Parathyroid adenoma (tissue), 2 donors: ENCODE measurements at regions not wholly inside any gene's neighbourhood (a gene's known extent, or its start where the extent isn't known, plus 50 kb on each side); places are given as distances from the start of the nearest gene placed in this dataset.
"Not testable (repeated sequence)": the region's sequence is repeated elsewhere in the genome, so short reads cannot be mapped to it uniquely, and the experiment has no call there.

Experiments used
- H2AFZ ChIP-seq: fragments of 300-600 bp; sonication (generic); one replicate; pipeline ENCODE4 v1.7.0; 2017; ENCODE audit warnings: antibody characterized with exemption, mild to moderate bottlenecking
- H3K27ac ChIP-seq: fragments of 300-600 bp; sonication (generic); one replicate; pipeline ENCODE4 v1.7.0; 2017
- H3K27me3 ChIP-seq: fragments of 300-600 bp; sonication (generic); one replicate; pipeline ENCODE4 v1.7.0; 2017; ENCODE audit warnings: low read length; ENCODE audit not compliant: control insufficient read depth, insufficient read depth
- H3K36me3 ChIP-seq: fragments of 300-600 bp; sonication (generic); one replicate; pipeline ENCODE4 v1.7.0; 2017; ENCODE audit warnings: low read length; ENCODE audit not compliant: control insufficient read depth, insufficient read depth
- H3K4me1 ChIP-seq: fragments of 300-600 bp; sonication (generic); one replicate; pipeline ENCODE4 v1.7.0; 2017; ENCODE audit warnings: control low read depth
- H3K4me2 ChIP-seq: fragments of 300-600 bp; sonication (generic); one replicate; pipeline ENCODE4 v1.7.0; 2017; ENCODE audit warnings: low read length
- H3K4me3 ChIP-seq: fragments of 300-600 bp; sonication (generic); one replicate; pipeline ENCODE4 v1.7.0; 2017; ENCODE audit warnings: low read depth, low read length
- H3K79me2 ChIP-seq: fragments of 300-600 bp; sonication (generic); one replicate; pipeline ENCODE4 v1.7.0; 2017; ENCODE audit warnings: control low read depth
- H3K9ac ChIP-seq: fragments of 300-600 bp; sonication (generic); one replicate; pipeline ENCODE4 v1.7.0; 2017; ENCODE audit warnings: mild to moderate bottlenecking
- H3K9me3 ChIP-seq: fragments of 300-600 bp; sonication (generic); one replicate; pipeline ENCODE4 v1.7.0; 2017; ENCODE audit warnings: low read length; ENCODE audit not compliant: control insufficient read depth
- TF ChIP-seq, protein P1 (sequence below): fragments of 300-600 bp; sonication (generic); IDR thresholded peaks from one replicate; pipeline ENCODE4 v1.7.0; 2017; ENCODE audit warnings: antibody characterized with exemption, mild to moderate bottlenecking
- donor health status: primary hyperparathyroidism.

DNA sequence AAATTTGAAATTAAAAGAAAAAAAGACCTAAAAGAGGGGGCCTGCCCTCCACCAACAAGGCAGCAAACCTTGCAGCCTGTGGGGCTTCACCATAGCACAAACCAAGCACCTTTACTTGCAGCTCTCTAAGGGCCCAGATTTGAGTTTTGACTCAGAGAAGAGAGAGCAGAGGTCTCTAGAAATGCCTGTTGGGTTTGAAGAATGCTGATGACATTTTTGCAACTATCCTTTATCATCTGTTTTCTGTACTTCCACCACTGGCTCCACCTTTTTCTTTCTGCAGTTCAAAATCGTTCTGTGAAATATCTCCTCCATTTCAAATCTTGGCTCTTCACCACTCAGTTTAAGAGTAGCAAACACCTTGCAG, 83.8 kb upstream of the HMGA2 start:
- no peaks in the 10 kb centered on the region for H3K36me3 ChIP-seq
- peak overlapping the region; percentile 49 for H3K4me3 ChIP-seq
- H3K9me3 ChIP-seq = no peaks in the 10 kb centered on the region
- H3K27me3 ChIP-seq = no peaks in the 10 kb centered on the region
- H3K9ac ChIP-seq = no peak overlapping the region
- H3K79me2 ChIP-seq = no peaks in the 10 kb centered on the region
- peak overlapping the region; percentile 94 for H2AFZ ChIP-seq
- no peaks in the 10 kb centered on the region for H3K4me1 ChIP-seq
- peak overlapping the region; percentile 74 for H3K4me2 ChIP-seq
- no peak overlapping the region for H3K27ac ChIP-seq
- TF ChIP-seq, protein P1, sequence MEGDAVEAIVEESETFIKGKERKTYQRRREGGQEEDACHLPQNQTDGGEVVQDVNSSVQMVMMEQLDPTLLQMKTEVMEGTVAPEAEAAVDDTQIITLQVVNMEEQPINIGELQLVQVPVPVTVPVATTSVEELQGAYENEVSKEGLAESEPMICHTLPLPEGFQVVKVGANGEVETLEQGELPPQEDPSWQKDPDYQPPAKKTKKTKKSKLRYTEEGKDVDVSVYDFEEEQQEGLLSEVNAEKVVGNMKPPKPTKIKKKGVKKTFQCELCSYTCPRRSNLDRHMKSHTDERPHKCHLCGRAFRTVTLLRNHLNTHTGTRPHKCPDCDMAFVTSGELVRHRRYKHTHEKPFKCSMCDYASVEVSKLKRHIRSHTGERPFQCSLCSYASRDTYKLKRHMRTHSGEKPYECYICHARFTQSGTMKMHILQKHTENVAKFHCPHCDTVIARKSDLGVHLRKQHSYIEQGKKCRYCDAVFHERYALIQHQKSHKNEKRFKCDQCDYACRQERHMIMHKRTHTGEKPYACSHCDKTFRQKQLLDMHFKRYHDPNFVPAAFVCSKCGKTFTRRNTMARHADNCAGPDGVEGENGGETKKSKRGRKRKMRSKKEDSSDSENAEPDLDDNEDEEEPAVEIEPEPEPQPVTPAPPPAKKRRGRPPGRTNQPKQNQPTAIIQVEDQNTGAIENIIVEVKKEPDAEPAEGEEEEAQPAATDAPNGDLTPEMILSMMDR = no peak

DNA sequence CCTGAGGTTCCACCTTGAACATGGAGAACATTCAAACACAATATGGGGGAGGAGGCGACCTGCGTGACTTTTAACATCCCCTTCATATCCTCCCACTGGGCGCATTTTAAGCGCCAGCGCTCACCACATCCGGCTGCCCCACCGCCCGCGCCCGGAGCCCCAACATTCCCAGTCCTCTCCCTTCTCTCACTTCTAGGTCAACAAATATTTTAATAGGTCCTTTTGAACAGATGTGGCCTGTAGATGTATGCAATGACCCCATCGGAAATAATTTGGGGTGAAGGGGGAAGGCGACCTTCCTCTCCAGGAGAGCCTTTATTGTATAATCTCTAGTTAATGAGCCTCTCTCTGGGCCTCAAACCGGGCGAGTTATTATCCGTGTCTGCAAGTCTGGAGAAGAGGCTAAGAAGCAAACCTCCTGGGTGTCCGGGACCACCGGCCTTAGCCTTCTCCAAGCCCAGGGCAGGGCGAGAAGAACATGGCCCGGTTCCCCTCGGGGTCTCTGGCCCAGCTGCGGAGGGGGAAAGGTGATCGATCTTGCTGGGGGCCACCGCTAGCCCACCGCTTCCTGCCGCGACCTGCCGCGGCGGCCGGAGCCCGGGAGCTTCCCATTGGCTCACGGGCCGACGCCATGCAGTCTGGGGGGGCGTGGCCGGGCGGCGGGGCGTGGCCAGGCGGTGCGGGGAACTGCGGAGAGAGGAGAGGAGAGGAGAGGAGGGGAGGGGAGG, 83.2 kb upstream of the HMGA2 start:
- peak overlapping the region; percentile 94 for H2AFZ ChIP-seq
- H3K27ac ChIP-seq = no peak overlapping the region
- no peaks in the 10 kb centered on the region for H3K4me1 ChIP-seq
- H3K9ac ChIP-seq = no peak overlapping the region
- no peaks in the 10 kb centered on the region for H3K36me3 ChIP-seq
- peak overlapping the region; percentile 49 for H3K4me3 ChIP-seq
- H3K4me2 ChIP-seq = peak overlapping the region; percentile 74
- H3K79me2 ChIP-seq = no peaks in the 10 kb centered on the region
- TF ChIP-seq, protein P1 = no peak
- no peaks in the 10 kb centered on the region for H3K27me3 ChIP-seq
- H3K9me3 ChIP-seq = no peaks in the 10 kb centered on the region

DNA sequence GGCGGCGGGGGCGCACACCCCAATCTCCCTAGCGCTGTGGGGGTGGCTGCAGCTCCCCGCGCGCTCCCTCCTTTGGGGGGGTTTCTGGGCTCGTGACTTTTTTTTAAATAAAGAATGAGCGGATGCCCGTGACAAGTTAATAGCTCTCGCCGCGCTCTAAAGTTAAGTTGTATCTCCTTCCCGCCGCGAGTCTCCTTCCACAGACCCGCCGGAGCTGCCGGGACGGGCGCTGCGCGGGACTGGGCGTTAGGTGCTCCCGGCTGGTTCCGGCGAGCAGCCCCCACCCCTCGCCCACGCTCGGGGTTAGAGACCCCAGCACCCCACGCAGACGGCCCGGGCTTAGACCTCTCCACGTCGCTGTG, 82.6 kb upstream of the HMGA2 start:
- TF ChIP-seq, protein P1 = no peak
- Histone ChIP-seq H2AFZ (peak overlapping the region; percentile 88), H3K36me3 (no peaks in the 10 kb centered on the region), H3K79me2 (no peaks in the 10 kb centered on the region), H3K27me3 (no peaks in the 10 kb centered on the region), H3K4me2 (peak overlapping the region; percentile 91), H3K4me1 (no peaks in the 10 kb centered on the region), H3K4me3 (peak overlapping the region; percentile 53), H3K9ac (no peak overlapping the region), H3K27ac (no peak overlapping the region), H3K9me3 (no peaks in the 10 kb centered on the region)

DNA sequence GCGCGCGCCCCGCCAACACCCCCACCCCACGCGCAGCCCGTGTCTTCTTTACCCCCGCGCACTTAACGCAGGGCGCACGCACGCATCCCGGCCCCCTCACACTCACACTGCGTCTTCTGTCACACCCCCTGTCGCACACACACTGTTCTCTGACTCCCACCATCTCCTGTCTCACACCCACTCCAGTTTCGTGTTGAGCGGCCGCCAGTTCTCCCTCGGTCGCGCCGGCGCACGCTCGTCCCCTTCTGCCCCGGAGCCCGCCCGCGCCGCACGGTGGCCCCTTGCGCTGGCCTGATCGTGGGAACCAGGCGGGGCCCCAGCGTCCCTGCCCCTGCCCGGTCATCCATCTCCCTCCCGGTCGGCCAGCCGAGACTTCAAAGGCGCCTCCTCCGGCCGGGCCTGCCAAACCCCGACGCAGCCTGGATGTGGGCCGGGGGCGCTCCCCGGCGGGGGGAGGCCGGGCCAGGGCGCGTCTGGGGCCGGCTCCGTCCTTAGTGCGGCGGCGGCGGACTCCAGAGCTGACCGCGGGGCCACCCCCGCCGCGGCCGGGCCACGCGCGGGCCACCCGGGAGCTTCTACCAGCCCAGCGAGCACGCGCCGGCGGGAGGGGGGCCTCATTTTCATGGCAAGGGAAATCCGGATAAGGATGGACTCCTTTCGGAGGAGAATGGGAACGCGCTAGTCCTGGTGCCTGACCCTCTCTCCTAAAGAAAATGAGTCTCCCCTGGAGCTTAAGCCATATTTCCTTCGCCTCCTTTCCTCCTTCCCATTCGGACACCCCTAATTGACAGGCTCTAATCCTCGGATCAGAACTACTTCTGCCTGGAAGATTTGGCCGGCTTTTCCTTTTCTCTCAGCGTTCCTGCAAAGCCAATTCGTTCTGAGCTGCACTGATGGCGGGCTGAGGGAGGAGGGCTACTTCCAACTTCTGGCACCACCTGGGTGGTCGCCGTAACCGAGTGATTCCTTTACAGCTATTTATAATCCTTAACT, 82.0 kb upstream of the HMGA2 start:
- Histone ChIP-seq H3K79me2 (no peaks in the 10 kb centered on the region), H3K4me3 (peak overlapping the region; percentile 53), H3K9me3 (no peaks in the 10 kb centered on the region), H3K27ac (no peak overlapping the region), H3K4me1 (no peaks in the 10 kb centered on the region), H3K4me2 (peak overlapping the region; percentile 91), H2AFZ (peak overlapping the region; percentile 88), H3K36me3 (no peaks in the 10 kb centered on the region), H3K9ac (no peak overlapping the region), H3K27me3 (no peaks in the 10 kb centered on the region)
- TF ChIP-seq, protein P1 = no peak

DNA sequence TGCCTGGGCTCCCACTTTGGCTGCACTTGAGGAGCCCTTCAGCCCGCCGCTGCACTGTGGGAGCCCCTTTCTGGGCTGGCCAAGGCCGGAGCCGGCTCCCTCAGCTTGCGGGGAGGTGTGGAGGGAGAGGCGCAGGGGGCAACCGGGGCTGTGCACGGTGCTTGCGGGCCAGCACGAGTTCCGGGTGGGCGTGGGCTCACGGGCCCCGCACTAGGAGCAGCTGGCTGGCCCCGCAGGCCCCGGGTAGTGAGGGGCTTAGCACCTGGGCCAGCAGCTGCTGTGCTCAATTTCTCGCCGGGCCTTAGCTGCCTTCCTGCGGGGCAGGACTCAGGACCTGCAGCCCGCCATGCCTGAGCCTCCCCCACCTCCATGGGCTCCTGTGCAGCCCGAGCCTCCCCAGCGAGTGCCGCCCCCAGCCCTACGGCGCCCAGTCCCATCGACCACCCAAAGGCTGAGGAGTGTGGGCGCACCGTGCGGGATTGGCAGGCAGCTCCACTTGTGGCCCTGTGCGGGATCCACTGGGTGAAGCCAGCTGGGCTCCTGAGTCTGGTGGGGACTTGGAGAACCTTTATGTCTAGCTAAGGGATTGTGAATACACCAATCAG, 79.9 kb upstream of the HMGA2 start:
- not testable (repeated sequence) for H3K79me2 ChIP-seq, H3K9ac ChIP-seq, H3K9me3 ChIP-seq, H3K4me2 ChIP-seq, H2AFZ ChIP-seq, H3K27me3 ChIP-seq, H3K4me3 ChIP-seq, H3K4me1 ChIP-seq, H3K36me3 ChIP-seq, H3K27ac ChIP-seq
